IPS-18a (cell line): ENCODE measurements at regions not wholly inside any gene's neighbourhood (a gene's known extent, or its start where the extent isn't known, plus 50 kb on each side); places are given as distances from the start of the nearest gene placed in this dataset.
"Not testable (repeated sequence)": the region's sequence is repeated elsewhere in the genome, so short reads cannot be mapped to it uniquely, and the experiment has no call there.

ENCODE experiments used
- H3K27ac ChIP-seq: one replicate; pipeline ENCODE4 v1.5.1; 2013; ENCODE audit warnings: low read length
- H3K27me3 ChIP-seq: one replicate; pipeline ENCODE4 v1.6.1; 2013; ENCODE audit warnings: mild to moderate bottlenecking, low read length; ENCODE audit not compliant: control insufficient read depth, insufficient read depth
- H3K36me3 ChIP-seq: one replicate; pipeline ENCODE4 v1.6.1; 2013; ENCODE audit warnings: low read depth, low read length; ENCODE audit not compliant: control insufficient read depth
- H3K4me1 ChIP-seq: one replicate; pipeline ENCODE4 v1.6.1; 2013; ENCODE audit warnings: low read depth, low read length; ENCODE audit not compliant: control insufficient read depth
- H3K4me3 ChIP-seq: one replicate; pipeline ENCODE4 v1.5.1; 2013; ENCODE audit warnings: low read length
- H3K9ac ChIP-seq: one replicate; pipeline ENCODE4 v1.6.1; 2013; ENCODE audit warnings: mild to moderate bottlenecking, low read length, moderate library complexity
- H3K9me3 ChIP-seq: one replicate; pipeline ENCODE4 v1.6.1; 2013; ENCODE audit warnings: low read depth, low read length; ENCODE audit not compliant: control insufficient read depth

DNA sequence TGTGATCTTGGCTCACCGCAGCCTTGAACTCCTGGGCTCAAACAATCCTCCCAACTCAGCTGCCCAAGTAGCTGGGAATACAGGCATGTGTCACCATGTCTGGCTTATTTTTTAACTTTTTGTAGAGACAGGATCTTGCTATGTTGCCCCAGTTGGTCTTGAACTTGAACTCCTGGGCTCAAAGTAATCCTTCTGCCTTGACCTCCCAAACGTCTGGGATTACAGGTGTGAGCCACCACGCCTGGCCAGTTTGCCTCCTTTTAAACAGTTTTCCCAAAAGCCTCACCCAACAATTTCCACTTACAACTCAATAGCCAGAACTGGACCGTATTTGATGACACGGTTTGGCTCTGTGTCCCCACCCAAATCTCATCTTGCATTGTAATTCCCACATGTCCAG is 85.4 kb upstream of the FOXN2 start:
- Histone ChIP-seq H3K4me1 (no peaks in the 10 kb centered on the region), H3K9me3 (no peaks in the 10 kb centered on the region), H3K27ac (no peak overlapping the region), H3K9ac (no peak overlapping the region), H3K36me3 (no peaks in the 10 kb centered on the region), H3K4me3 (no peak overlapping the region), H3K27me3 (no peaks in the 10 kb centered on the region)

DNA sequence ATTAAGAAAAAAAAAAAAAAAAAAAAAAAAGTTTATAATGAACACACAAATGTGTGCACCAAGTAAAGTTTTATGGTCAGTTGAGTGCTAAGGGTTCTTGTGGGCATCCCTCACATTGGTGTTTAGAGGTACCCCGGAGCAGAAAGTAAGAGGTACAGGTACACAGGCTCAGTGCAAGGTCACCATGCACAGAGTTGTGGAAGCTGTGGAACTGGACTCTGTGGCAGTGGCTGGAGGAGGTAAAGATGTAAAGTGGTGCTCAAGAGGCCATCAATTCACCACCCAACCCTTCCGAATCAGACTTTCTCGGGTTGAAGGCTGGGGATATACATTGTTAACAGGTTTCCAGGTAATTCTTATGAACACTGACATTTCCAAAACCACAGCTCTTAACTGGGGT is 83.6 kb upstream of the FOXN2 start:
- Histone ChIP-seq H3K27ac (no peak overlapping the region), H3K4me1 (no peaks in the 10 kb centered on the region), H3K9ac (no peak overlapping the region), H3K36me3 (no peaks in the 10 kb centered on the region), H3K27me3 (no peaks in the 10 kb centered on the region), H3K4me3 (no peak overlapping the region), H3K9me3 (no peaks in the 10 kb centered on the region)

DNA sequence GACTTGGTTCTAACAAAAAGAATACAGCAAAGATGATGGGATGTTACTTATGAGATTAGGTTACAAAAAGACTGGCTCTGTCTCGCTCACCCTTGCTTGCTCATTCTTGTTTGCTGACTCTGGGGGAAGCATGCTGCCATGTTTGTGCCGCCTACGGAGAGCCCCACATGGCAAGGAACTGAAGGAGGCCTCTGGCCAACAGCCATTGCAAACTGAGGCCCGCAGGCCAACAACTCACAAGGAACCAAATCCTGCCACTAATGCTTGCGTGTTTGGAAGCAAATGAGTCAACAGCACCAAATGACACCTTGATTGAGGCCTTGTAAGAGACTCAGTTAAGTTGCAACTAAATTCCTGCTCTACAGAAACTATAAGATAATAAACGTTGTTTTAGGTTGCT is 82.1 kb upstream of the FOXN2 start:
- no peak overlapping the region for H3K9ac ChIP-seq
- no peak overlapping the region for H3K27ac ChIP-seq
- H3K9me3 ChIP-seq: no peaks in the 10 kb centered on the region
- H3K4me3 ChIP-seq: no peak overlapping the region
- no peaks in the 10 kb centered on the region for H3K36me3 ChIP-seq
- H3K4me1 ChIP-seq: no peaks in the 10 kb centered on the region
- no peaks in the 10 kb centered on the region for H3K27me3 ChIP-seq

DNA sequence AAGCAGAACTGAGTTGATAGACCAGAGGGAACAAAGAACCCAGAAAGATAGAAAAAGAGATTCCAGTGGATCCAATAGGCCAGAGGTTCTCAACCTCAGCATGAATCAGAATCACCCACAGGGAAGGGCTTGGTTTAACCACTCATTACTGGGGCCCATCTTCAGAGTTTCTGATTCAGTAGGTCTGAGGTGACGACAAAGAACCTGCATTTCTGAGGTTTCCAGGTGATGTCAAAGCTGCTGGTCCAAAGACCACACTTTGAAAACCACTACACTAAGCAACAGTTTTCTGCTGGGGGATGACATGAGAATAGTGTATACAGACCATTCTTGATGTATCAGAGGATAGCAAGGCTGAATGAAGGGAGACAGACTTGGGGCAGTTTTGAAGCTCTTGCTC is 81.5 kb upstream of the FOXN2 start:
- Histone ChIP-seq H3K36me3 (no peaks in the 10 kb centered on the region), H3K4me1 (no peaks in the 10 kb centered on the region), H3K4me3 (no peak overlapping the region), H3K9ac (no peak overlapping the region), H3K9me3 (no peaks in the 10 kb centered on the region), H3K27me3 (no peaks in the 10 kb centered on the region), H3K27ac (no peak overlapping the region)

DNA sequence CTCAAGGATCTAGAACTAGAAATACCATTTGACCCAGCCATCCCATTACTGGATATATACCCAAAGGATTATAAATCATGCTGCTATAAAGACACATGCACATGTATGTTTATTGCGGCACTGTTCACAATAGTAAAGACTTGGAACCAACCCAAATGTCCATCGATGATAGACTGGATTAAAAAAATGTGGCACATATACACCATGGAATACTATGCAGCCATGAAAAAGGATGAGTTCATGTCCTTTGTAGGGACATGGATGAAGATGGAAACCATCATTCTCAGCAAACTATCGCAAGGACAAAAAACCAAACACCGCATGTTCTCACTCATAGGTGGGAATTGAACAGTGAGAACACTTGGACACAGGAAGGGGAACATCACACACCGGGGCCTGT is 80.7 kb upstream of the FOXN2 start:
- not testable (repeated sequence) for H3K4me1 ChIP-seq, H3K9ac ChIP-seq, H3K27me3 ChIP-seq, H3K9me3 ChIP-seq, H3K4me3 ChIP-seq, H3K27ac ChIP-seq, H3K36me3 ChIP-seq

DNA sequence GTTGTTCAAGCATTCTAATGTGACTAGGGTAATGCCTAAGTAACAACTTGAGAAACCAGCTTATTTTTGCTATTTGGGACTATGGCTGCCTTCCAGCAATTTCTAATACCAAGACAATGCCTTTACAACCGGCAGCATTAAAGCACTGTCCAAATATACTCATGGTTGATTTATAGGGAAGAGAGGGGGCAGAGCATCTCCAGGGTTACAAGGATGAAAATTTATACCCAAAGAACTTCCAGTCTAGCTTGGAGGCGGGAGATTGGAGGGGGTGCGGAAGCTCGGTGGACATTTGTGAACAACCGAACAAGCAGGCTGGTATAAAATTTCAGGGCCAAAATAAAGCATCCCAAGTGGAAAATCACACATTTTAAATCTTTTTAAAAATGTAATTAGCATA is 79.4 kb upstream of the FOXN2 start:
- Histone ChIP-seq H3K27ac (no peak overlapping the region), H3K27me3 (no peaks in the 10 kb centered on the region), H3K36me3 (no peaks in the 10 kb centered on the region), H3K9me3 (no peaks in the 10 kb centered on the region), H3K9ac (no peak overlapping the region), H3K4me1 (no peaks in the 10 kb centered on the region), H3K4me3 (no peak overlapping the region)

DNA sequence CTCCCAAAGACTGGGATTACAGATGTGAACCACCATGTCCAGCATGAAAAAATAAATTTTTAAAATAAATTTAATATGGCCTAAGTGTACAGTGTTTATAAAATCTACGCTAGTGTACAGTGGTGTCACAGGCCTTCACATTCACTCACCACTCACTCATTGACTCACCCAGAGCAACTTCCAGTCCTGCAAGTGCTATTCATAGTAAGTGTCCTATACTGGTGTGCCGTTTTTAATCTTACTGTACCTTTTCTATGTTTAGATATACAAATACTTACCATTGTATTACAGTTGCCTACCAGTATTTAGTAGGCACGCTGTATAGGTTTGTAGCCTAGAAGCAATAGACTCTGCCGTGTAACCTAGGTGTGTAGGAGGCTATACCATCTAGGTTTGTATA is 76.1 kb upstream of the FOXN2 start:
- Histone ChIP-seq H3K4me3 (no peak overlapping the region), H3K9ac (no peak overlapping the region), H3K4me1 (no peaks in the 10 kb centered on the region), H3K27me3 (no peaks in the 10 kb centered on the region), H3K27ac (no peak overlapping the region), H3K9me3 (no peaks in the 10 kb centered on the region), H3K36me3 (no peaks in the 10 kb centered on the region)

DNA sequence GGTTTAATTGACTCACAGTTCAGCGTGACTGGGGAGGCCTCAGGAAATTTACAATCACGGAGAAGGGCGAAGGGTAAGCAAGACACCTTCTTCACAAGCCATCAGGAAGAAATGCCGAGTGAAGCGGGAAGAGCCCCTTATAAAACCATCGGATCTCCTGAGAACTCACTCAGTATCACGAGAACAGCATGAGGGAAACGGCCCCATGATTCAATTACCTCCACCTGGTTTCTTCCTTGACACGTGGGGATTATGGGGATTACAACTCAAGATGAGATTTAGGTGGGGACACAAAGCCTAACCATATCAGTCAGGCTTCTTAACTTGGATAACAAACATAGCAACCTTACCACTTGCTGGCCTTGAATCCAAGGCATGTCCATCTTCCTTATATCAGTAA is 73.6 kb upstream of the FOXN2 start:
- H3K9ac ChIP-seq: no peak overlapping the region
- H3K9me3 ChIP-seq: no peaks in the 10 kb centered on the region
- no peak overlapping the region for H3K27ac ChIP-seq
- H3K4me1 ChIP-seq: no peaks in the 10 kb centered on the region
- no peak overlapping the region for H3K4me3 ChIP-seq
- no peaks in the 10 kb centered on the region for H3K27me3 ChIP-seq
- no peaks in the 10 kb centered on the region for H3K36me3 ChIP-seq

DNA sequence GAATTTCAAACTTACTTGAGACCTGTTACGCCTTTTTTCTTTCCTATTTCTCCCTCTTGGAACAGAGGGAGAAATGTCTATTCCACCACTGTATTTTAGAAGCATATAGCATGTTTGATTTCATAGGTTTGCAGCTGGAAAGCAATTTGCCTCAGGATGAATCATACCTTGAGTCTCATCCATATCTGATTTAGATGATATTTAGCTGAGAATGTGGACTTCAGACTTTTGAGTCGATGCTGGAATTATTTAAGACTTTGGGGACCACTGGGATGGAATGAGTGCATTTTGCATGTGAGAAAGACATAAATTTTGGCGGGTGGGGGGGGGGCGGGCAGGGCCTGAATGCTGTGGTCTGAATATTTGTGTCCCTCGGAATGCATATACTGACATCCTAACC is 67.3 kb upstream of the FOXN2 start:
- Histone ChIP-seq H3K9ac (no peak overlapping the region), H3K27ac (no peak overlapping the region), H3K4me3 (no peak overlapping the region), H3K36me3 (no peaks in the 10 kb centered on the region), H3K4me1 (peaks cover 7% of the 10 kb centered on the region), H3K9me3 (no peaks in the 10 kb centered on the region), H3K27me3 (no peaks in the 10 kb centered on the region)

DNA sequence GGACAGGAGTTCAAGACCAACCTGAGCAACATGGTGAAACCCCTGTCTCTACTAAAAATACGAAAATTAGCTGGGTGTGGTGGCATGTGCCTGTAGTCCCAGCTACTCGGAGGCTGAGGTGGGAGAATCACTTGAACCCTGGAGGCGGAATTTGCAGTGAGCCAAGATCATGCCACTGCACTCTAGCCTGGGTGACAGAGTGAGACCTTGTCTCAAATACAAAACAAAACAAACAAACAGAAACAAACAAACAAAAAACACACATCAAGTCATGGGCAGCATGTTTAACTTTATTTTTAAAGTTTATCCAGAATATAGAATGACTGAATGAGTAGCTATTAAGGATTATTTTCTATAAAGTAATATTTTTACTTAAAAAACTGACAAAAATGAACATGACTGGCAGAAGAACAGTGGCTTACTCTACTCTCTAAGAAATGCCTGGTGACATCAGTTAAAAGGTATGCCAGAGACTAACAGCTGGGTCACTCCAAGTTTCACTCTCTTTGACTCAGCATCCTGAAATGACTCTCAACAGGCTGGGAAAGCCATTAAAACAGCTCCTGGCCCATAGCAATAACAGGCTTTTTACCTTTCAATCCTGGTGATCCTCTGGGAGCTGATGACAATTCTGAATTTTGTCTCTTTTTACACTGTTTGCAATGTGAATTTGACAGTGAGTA is 66.1 kb upstream of the FOXN2 start:
- no peaks in the 10 kb centered on the region for H3K36me3 ChIP-seq
- H3K9ac ChIP-seq: no peak overlapping the region
- H3K4me1 ChIP-seq: peaks cover 7% of the 10 kb centered on the region
- no peaks in the 10 kb centered on the region for H3K27me3 ChIP-seq
- H3K9me3 ChIP-seq: no peaks in the 10 kb centered on the region
- H3K27ac ChIP-seq: no peak overlapping the region
- no peak overlapping the region for H3K4me3 ChIP-seq

DNA sequence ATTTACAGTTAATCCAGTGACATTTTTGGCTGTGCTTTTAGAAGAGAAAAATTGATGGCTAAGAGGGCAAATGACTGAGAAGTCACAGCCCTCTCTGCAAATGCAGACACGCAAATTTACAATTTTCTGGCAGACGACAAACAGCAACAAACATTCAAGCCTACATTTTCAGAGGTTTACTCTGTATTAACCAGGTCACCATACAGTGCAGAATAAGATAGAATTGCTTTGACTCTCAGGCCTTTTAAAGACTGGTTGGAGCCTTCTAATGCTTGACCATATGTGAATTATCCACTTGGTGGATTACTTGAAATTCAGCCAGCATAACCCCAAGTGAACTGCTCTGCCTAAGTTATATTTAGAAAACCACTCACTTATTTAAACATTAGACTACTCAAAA is 65.5 kb upstream of the FOXN2 start:
- H3K27ac ChIP-seq: no peak overlapping the region
- H3K9ac ChIP-seq: no peak overlapping the region
- H3K4me3 ChIP-seq: no peak overlapping the region
- peaks cover 7% of the 10 kb centered on the region for H3K4me1 ChIP-seq
- no peaks in the 10 kb centered on the region for H3K27me3 ChIP-seq
- H3K36me3 ChIP-seq: no peaks in the 10 kb centered on the region
- H3K9me3 ChIP-seq: no peaks in the 10 kb centered on the region

DNA sequence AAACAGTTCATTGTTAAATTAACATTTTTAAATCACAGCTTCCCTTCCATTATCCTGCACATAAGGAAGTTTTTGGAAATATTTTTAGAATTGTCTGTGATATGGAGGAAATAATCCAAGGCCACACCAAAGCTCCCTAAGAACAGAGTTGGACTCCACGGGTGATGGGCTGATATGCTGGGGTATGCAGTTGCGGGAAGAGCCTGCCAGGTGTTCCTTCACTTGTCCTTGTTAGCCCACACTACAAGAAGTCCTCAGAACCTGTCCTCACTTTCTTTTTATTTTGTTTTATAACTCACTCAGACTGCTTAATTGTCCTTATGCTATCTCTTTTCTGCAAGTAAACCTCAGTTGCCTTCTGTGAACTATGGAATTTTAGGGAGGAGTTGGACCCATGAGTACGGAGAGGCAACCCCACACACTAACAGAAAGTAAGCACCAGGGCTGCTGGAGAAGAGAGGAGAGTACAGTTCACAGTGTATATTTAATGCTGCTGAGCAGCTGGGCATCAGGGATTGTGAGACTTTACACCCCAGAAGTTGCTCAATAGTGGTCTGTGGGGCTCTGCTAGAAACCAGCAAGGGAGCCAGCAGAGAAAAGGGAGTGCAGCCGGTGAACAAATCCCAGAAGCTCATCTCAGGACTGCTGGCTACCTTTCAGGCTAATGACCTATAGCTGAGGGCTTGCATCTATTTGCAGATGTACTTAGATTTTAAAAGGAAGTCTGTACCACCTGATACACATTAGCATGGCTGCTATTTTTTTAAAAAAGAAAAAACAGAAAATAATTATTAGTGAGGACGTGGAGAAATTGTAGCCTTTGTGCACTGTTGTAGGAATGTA is 64.6 kb upstream of the FOXN2 start:
- H3K4me1 ChIP-seq: peaks cover 7% of the 10 kb centered on the region
- H3K4me3 ChIP-seq: no peak overlapping the region
- no peaks in the 10 kb centered on the region for H3K27me3 ChIP-seq
- no peak overlapping the region for H3K27ac ChIP-seq
- H3K9ac ChIP-seq: no peak overlapping the region
- H3K36me3 ChIP-seq: no peaks in the 10 kb centered on the region
- no peaks in the 10 kb centered on the region for H3K9me3 ChIP-seq
